ENCODE measurements at regions not wholly inside any gene's neighbourhood (a gene's known extent, or its start where the extent isn't known, plus 50 kb on each side); places are given as distances from the start of the nearest gene placed in this dataset.

DNA sequence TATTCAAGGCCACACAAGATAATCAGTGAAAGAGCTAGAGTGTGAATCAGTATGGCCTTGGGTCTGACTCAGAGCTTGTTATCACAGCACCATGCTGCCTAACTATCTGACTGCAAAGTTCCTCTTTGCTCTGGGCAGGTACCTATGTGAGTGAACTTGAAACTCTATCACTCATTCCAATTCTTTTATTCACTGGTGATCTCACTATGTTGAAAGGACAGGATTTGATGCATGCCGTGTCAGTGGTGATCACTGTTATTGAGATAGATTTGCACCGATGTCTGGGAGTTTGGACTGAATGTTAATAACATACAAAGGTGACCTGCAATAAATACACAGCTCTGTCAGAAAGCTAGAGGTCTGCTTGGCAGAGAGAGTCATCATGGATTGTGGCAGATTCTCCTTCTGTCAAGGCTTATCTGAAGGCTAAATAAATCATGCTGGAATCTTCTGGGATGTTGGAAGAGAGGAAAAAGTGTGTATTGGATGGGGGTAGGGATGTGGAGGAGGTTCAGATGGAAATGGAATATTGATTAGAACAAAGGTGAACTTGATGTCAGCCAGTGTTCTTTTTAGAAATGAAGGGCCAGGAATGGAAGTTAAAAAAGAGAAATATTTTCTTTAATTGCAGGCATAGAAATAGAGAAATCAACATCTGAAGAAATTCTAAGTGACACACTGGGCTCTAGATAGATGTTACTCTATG is 91.8 kb upstream of the TNC start:
- DNase-seq (ENCODE audit: low spot score), result no peak

DNA sequence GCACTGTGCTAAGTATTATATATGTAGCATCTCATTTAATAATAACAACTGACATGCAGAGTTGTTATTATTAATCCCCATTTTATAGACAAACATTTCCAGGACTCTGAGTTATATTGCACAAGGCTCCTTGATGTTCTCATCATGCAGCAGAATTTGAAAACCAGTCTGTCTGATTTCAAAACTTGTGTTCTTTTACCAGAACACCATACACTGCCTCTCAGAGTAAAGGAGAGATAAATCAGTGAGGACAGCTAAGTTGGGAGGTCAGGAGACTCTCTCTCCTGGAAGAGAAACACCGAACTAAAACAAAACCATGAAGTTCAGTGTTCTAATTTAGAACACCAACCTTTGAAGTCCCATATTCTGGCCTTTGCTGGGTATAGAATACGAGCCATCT is 92.7 kb upstream of the TNC start:
- DNase-seq (ENCODE audit: low spot score), result no peak

DNA sequence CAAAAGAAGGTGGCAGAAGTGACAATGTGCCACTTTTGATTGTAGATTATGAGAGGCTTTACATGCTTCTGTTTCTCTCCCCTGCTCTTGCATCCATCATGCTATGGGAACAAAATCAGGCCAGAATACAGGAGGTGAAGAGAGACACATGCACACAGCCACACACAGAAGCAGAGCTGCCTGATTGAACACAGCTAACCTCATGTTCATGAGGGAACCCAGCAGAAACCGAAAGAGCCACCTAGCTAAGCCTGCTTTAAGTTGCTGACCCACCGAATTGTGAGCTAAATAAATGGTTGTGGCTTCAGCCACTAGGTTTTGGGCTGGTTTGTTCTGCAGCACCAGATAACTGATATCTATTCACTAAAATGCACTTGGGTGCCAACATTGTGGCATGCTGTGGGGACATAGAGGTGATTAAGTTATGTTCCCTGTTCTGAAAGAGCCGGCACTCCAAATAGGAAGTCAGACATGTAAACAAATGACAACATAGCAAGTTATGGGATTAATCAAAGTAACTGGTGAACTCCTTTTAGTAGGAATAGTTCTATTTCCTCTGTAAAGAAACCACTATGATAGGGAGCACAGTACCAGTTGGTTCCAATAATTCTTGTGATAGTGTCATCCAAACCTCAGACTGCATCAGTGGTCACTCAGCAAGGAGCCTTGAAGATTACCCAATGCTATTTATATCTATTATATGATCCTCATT is 93.6 kb upstream of the TNC start:
- no peak for DNase-seq (ENCODE audit: low spot score)

DNA sequence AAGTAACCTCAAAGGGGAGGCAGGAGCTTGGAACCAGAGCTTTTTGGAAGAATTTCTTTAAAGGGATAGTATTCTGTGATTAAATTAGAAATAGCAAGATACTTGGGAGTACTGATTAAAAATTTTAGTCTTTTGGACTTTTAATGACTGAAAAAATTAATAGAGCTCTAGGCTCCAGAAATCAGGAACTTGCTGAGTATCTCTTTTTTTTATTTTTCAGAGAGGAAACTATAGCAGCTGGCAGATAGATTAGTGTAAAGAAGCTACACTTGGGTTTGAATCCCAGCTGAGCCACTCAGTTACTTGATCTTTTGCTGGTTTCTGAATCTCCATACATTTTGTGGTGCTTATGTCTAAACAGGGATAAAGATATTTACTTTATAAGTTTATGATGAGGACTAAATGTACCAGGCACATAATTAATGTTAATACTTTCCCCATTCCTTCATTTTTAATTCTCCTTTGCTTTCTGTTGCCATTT is 94.2 kb upstream of the TNC start:
- no peak for DNase-seq (ENCODE audit: low spot score)

DNA sequence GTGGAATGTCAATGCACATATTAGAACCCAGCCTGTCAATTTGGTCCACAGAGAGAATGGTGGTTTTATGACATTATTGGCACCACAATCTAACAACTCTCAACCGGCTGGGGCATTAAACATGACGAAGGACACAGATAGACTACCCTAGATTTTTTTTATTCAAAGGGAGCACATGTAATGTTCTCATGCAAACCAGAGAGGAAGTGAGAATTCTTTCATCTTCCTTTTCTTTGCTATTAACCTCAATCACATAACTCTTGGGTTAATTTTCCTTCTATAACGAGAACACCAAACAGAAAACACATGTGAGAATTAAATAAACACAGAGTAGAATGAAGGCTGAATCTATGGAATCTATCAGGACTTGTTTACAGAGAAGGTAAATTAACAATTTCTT is 94.9 kb upstream of the TNC start:
- no peak for DNase-seq (ENCODE audit: low spot score)

DNA sequence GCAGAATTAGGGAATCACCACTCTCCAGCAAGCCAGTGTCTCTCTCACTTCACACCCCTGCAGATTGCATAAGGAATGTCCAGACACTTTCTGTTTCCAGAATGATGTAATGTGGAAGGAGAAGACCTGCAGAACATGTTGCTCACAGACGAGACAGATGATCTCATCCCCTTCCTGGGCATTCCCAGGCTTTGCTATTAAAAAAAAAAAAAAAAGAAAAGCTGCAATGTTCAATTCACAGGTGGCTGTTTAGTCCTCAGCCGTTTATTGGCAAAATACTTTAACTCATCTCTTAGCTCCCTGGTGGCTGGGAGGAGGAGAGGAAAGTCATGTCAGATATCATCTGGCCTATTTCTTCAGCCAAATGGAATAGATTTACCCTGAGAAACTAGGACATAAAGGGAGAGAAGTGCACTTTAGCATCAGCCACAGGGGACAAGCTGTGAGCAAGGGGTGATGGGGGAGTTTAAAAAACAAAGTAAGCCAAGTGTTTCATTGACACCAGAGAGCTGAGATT is 95.9 kb upstream of the TNC start:
- DNase-seq (ENCODE audit: low spot score), result no peak

DNA sequence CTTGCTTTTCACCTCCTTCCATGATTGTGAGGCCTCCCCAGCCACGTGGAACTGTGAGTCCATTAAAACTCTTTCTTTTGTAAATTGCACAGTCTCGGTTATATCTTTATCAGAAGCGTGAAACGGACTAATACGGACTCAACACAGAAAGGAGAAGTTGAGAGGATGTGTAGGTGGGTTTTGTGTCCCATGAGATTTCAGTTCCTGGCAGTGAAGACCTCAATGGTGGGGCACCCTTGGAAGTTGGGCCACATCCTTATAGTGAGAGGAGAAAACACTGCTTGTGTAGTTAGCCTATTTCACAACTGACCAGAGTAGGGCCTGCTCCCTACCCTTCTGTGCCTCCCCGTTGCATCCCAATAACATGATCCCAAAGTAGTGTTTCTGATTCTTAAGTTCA is 98.9 kb upstream of the TNC start:
- no peak for DNase-seq (ENCODE audit: low spot score)

DNA sequence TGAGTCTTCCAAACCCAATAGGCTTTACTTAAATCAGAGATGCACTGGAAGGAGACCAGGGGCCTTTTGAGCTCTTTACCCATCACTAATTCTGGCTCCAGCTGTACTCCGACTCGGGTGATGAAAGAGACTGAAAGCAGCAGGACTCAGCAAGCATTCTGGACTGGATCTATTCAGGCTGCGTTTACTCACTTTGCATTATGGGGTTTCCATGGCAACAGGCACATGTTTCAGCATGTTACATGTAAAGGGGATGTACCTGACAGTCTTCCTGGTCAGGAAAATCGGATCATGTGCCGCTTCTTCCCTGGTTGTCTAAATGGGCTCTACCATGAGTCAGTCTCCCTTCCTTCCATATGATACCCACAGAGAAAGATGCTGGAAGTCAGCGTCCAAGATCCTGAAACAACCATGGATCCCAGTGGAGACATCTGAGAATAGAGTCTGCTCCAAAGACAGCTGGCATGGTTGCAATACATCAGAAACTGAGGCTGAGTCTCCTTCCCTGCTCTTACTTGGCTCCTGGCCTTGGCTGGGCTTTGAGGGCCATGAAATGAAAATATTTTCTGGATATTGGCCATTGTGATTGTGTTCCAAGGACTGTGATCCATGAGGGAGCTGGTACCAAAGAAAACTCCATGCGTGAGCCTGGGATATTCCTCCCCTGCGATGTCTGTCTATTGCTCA is 102.5 kb upstream of the TNC start:
- no peak for DNase-seq (ENCODE audit: low spot score)

DNA sequence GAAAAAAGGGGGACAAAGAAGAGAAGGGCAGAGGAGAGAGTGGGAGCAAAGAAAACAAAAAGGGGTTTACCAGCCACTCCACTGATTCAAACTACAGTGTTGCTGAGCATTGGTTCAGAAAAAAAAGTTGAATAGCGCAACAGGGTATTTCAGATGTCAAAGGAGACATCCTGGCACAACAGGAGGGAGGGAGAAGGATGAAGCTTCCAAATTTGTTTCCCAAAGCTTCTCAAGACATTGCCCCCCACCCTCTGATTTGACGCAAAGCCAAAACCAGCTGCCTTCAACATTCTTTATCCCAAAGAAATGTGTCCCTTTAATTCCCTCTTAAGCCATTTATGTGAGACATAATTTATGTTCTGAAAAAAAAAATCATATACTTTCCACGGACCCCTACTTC is 105.5 kb upstream of the TNC start:
- DNase-seq (ENCODE audit: low spot score), result no peak

DNA sequence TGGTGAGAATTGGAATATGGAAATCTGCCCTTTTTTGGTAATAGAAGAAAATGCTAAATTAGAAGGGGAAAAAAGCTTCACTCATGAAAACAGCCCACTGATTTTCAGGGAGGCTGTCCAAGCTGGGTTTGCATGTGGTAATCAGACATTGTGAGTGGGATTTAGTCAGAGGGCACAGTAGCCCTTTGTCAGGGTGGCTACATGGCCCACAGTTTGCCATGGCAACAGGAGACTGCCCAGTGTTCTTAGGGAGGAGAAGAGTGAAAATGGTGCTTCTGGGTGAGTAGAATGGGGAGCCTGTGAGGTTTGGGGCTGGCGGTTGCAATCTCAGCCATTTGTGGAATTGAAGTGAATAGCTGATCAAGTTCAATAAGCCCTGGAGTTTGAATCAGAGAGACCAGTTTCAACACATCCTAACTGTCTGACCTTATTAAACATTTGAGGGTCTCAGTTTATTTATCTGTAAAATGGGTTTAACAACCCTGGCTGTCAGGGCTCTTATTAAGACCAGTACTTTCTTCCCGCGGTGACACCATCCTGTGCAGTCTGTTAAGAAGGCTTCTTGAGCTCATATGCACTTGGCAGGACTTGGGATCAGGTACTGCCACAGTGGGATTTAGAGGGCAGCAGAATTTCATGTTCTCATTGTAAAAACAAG is 107.6 kb upstream of the TNC start:
- no peak for DNase-seq (ENCODE audit: low spot score)

DNA sequence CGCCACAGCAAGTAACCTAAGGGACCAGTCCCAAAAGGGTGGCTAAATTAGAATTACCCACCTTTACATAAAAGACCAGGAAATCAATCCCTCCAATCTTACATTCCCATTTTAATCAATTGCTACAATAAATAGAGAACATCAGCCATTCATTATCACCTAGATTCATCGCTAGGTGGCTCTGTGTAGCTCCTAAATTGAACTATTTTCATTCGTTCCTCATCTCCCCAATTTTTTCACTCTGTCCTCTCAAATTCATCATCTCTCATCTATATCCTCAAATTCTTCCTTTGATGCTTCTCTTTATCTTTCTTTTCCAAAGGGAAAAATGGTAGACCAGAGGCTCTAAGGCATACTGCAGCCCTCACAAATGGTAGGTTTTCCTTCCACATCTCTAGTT is 108.2 kb upstream of the TNC start:
- no peak for DNase-seq (ENCODE audit: low spot score)

DNA sequence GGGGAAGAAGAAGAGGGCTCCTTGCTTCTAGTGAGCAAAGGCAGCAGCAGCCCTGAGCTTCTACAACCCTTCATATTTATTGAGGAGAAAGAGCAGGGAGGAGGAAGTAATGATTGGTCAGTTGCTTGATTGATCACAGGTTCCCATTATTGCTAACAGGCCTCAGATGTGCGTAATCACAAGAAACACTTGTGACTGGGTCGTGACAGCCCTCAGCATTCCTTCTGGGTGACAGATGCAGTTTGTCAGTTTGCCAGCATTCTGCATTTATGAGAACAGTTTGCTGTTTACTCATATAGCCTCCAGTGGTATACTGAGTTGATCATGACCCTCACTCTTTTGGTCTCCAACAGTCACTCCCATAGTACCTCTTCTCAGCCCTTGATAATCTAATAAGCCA is 111.5 kb upstream of the TNC start:
- DNase-seq (ENCODE audit: low spot score), result no peak

DNA sequence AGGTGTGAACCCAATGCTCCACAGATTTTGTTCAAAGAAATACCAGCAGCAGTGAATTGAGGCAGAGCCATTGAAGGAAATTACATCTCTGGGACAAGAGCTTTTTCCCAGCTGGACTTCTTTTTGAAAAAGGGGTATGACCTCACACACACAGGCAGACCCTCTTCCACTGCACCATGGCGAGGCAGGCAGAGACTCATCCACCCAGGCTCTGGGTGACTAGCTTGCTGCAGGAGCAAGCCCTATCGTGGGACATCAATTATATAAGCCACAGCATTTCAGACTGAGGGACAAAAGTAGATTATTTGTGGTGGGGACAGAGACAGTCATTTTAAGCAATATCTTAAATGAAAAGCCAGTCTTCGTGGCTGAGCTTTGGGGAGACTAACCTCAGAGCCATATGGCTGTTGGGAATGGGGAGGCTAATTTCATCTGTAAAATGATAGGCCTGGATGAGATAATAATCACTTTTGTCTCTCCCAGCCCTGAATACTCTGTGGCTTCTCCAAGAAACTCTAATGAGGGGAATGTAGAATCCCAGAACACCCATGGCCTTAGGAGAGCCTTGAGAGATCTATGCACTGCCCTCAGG is 113.1 kb upstream of the TNC start:
- DNase-seq (ENCODE audit: low spot score), result no peak

DNA sequence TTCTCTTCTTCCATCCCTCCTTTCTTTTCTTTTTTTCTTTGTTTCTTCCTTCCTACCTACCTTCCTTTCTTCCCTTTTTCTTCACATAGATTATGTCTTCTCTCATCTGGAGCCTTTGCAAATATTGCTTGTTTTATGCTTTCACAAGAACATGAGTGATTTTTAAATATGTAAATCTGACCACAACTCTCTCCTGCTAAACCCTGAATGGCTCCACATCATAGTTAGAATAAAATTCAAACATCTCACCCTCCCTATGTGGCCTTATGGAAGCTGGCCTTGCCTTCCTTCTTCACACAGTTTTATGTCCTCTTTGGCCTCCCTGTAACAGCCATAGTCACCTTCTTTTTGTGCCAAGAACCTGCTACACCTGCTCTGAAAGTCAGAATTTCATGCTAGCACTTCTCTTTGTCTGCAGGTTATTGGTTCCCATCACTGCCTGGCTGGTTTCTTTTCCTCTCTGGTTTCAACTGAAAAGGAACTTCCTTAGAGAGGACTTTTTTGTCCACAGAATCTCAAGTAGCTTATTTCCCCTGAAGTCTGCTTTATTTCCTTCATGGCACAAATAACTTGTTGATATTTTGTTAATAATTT is 114.3 kb upstream of the TNC start:
- no peak for DNase-seq (ENCODE audit: low spot score)

DNA sequence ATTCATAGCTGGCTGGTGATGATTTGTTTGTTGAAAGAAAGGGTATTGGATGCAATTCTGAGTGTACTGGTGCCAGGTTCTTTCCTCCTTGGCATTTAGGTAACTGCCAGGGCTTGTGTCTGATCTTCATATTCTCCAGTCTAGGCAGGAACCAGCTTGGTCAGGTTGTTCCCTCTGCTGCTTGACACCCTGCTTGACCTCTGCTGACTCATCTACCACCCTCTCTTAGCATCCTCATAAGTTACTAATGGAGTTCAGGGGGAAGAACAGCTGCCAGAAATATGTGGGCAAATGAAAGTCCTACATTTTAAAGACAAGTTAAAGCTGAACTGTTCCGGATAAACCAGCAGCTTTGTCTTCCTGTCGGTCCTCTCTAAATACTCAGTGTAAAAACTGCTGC is 116.1 kb upstream of the TNC start:
- DNase-seq (ENCODE audit: low spot score), result no peak

DNA sequence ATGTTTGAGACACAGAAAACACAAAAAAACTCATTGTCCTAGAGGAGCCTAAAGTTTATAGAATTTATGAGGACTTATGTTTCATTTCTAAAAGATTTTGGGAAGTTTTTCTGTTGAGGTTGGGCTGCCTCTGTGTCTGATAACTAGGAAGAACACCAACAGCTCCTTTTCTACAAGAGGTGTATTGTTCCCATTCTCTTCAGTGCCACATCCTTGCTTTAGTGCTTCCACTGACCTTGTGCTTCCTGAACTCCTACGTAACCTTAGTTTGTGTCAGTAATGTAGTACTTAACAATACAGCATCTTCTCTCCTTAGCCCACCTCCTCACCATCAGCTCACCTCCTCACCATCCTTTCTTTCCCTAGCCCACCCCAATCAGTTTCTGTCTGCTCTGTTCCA is 117.3 kb upstream of the TNC start:
- no peak for DNase-seq (ENCODE audit: low spot score)

DNA sequence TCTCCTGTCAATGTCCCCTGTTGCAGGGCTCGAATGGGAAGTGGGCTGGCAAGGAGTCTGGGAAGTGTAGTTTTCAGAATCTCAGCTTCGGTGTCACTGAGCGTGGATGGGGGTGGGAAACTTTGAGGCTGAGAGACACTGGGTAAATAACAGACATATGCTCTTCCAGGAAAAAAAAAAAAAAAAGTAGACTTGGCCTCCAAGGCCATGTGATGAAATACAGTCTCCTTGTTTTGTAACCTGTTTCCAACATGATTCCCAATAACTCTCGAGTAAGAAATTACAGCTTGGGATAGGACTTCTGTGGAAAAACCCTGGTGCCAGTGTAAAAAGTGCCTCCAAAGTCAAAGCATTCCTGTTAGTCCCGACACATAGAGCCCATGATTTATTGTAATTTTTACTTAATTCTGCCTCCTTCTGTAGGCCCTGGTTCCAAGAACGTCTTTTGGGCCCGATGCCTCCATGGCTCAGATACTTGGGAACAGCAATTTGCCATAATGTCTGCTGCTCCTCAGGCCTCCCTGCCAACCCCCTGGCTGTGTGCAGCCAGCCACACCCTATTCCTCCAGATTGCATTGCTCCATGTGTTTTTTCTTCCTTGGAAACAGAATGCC is 119.5 kb upstream of the TNC start:
- no peak for DNase-seq (ENCODE audit: low spot score)

DNA sequence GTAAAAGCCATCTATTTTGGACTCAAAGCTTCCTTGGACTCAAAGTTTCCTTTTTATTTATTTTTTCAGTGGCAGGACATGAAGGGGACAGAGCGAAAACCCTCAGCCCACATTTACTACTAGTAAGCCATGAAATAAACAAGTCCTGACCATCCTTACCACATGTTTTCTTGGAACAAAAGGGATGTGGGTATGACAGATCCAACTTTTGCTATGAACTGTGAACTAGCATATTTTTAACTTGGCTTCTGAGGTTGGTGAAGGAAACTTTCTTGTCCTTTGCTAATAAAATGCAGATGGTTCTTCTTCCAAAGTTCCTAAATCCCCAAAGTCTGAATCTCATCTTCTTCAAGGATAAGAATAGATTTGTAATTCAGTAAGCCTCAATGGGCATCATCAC is 122.7 kb upstream of the TNC start:
- DNase-seq (ENCODE audit: low spot score), result no peak

DNA sequence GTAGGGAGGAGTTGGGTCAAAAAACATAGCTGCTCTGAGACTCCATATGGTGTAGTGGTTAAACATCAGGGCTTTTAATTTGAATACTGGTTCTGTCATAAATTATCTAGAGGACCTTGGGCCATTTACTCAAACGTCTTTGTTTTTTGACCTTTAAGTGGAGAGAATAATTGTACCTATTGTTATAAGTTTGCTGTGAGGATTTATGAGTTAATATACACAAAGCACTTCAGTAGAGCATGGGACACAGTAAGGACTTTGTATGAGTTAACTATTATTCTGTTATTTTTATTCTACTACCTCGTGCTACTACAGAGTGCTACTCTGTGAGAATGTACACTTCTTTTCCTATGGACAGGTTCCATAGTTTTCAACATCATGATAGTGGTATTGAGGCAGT is 123.7 kb upstream of the TNC start:
- DNase-seq (ENCODE audit: low spot score), result no peak

DNA sequence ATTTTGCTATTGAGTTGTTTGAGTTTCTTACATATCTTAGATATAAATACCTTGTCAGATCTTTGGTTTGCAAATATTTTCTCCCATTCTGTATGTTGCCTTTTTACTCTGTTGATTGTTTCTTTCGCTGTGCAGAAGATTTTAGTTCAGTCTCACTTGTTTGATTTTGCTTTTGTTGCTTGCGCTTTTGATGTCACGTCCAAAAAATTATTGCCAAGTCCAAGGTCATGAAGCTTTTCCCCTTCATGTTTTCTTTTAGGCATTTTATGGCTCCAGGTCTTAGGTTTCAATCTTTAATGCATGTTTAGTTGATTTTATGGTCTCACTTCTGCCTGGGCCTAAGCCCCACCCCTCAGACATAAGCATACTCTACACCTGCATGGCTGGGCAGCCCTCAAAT is 131.5 kb upstream of the TNC start:
- DNase-seq (ENCODE audit: low spot score), result no peak

DNA sequence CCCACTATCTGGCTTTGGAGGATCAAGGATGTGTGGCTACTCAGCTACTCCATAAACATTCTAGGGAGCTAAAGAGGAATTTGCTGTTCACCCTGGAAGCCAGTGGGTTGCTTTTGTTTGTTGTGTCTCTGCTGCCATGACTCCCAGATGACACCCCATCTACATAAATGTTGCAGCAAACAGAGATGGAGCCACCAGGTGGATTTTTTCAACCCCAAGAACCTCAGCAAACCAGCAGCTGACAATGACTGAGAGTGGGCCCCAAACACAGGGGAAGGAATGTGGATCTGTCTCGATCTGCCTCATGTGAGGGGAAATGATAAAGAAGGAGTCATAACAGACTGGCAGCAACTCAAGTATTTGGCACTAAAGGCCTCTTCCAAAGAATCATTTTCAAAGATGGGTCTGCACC is 132.7 kb upstream of the TNC start:
- no peak for DNase-seq (ENCODE audit: low spot score)

Measured in left forelimb (tissue), 1 donor.